Loucy (cell line): ENCODE measurements at regions not wholly inside any gene's neighbourhood (a gene's known extent, or its start where the extent isn't known, plus 50 kb on each side); places are given as distances from the start of the nearest gene placed in this dataset.

Experiments used
- CTCF ChIP-seq: fragments of 200-600 bp; sonication (generic); conservative IDR thresholded peaks from 2 replicates; pipeline ENCODE4 v1.5.1; 2014; ENCODE audit warnings: mild to moderate bottlenecking, antibody characterized with exemption, low read length
- EZH2phosphoT487 ChIP-seq: fragments of 200-600 bp; IDR thresholded peaks from 2 replicates; pipeline ENCODE4 v1.6.1; 2018; ENCODE audit warnings: antibody characterized with exemption, mild to moderate bottlenecking, moderate library complexity, borderline replicate concordance

- TF ChIP-seq EZH2phosphoT487 (no peak), CTCF (no peak)
These were observed 101.7 kb upstream of the TTC34 start for GRCh38 chr1:2903226-2903625.
